GM12878 (cell line): ENCODE measurements at regions not wholly inside any gene's neighbourhood (a gene's known extent, or its start where the extent isn't known, plus 50 kb on each side); places are given as distances from the start of the nearest gene placed in this dataset.

Source experiments
- ATAC-seq: fragments of 200-7000 bp; cut with Tn5 transposase; 3 replicates; pipeline ENCODE4 v1.9.1; 2020; ENCODE audit warnings: mild to moderate bottlenecking, moderate library complexity
- BruUV-seq: library from RNA; stranded (reverse); fragments of 400-500 nt; replicated peaks from 2 replicates; lab custom pipeline; 2021; lab: Mats Ljungman, UMichigan
- CTCF ChIA-PET: fragments of 300-600 bp; sonication (Branson Sonifier 250); formaldehyde crosslinking; extraction: SDS; loops from one replicate; lab custom pipeline; 2021; ENCODE audit warnings: inconsistent platforms; lab: Yijun Ruan, JAX
- POLR2A ChIA-PET: fragments of 350-600 bp; formaldehyde crosslinking; extraction: SDS; loops from one replicate; lab custom pipeline; 2021; ENCODE audit warnings: inconsistent platforms; lab: Charles Lee
- RAD21 ChIA-PET: fragments of 300-600 bp; sonication (Branson Sonifier 250); formaldehyde crosslinking; loops from one replicate; lab custom pipeline; 2023; ENCODE audit warnings: antibody characterized with exemption; ENCODE audit not compliant: unreplicated experiment; lab: Charles Lee
- SMC1A ChIA-PET: fragments of 300-600 bp; sonication (Branson Sonifier 250); formaldehyde crosslinking; loops from one replicate; lab custom pipeline; 2023; ENCODE audit not compliant: unreplicated experiment, uncharacterized antibody; lab: Charles Lee
- DNase-seq: peaks from one replicate; pipeline ENCODE4 v3.0.0-alpha.2; 2011; ENCODE audit warnings: low read depth, low spot score
- FAIRE-seq: peaks from 3 replicates; lab custom pipeline; 2011; peaks lifted over from hg19 to GRCh38; lab: Jason Lieb, UNC
- H2AFZ ChIP-seq: 2 replicates; pipeline ENCODE4 v1.6.0; 2011; ENCODE audit warnings: low read depth, low read length, control low read depth; ENCODE audit not compliant: control insufficient read depth
- H3K27ac ChIP-seq: 2 replicates; pipeline ENCODE4 v1.5.1; 2011; ENCODE audit warnings: control low read depth; ENCODE audit not compliant: control insufficient read depth, insufficient read depth
- H3K27me3 ChIP-seq, 2 experiments: replicated peaks in 1 of 2; 2 replicates each; pipeline versions ENCODE4 v1.6.0 to v1.6.1; 2011; ENCODE audit warnings: low read length in 1 of 2; ENCODE audit not compliant: control insufficient read depth in 2 of 2, insufficient read depth in 2 of 2
- H3K36me3 ChIP-seq, 2 experiments: 2 replicates each; pipeline ENCODE4 v1.5.1; 2011; ENCODE audit warnings: low read length in 1 of 2; ENCODE audit not compliant: control insufficient read depth in 2 of 2, insufficient read depth in 2 of 2
- H3K4me1 ChIP-seq: 2 replicates; pipeline ENCODE4 v1.6.1; 2011; ENCODE audit warnings: mild to moderate bottlenecking, low read length, moderate library complexity, mixed read lengths; ENCODE audit not compliant: control insufficient read depth, insufficient read depth
- H3K4me2 ChIP-seq: 2 replicates; pipeline ENCODE4 v1.6.0; 2011; ENCODE audit warnings: control low read depth; ENCODE audit not compliant: control insufficient read depth, insufficient read depth
- H3K4me3 ChIP-seq: fragments of 200-600 bp; sonication (generic); 2 replicates; pipeline ENCODE4 v1.5.1; 2016
- H3K79me2 ChIP-seq: 2 replicates; pipeline ENCODE4 v1.6.0; 2011; ENCODE audit warnings: low read length; ENCODE audit not compliant: control insufficient read depth, insufficient read depth
- H3K9ac ChIP-seq: 2 replicates; pipeline ENCODE4 v1.8.0; 2011; ENCODE audit warnings: low read length, control low read depth, mixed read lengths; ENCODE audit not compliant: control insufficient read depth, insufficient read depth
- H3K9me3 ChIP-seq: replicated peaks from 3 replicates; pipeline ENCODE4 v1.5.1; 2011; ENCODE audit warnings: mild to moderate bottlenecking, low read length; ENCODE audit not compliant: control insufficient read depth, insufficient read depth
- H4K20me1 ChIP-seq: 2 replicates; pipeline ENCODE4 v1.6.0; 2011; ENCODE audit not compliant: control insufficient read depth, insufficient read depth
- MEF2A ChIP-seq: IDR thresholded peaks from 2 replicates; pipeline ENCODE4 v1.6.1; 2011; ENCODE audit warnings: low read depth, mild to moderate bottlenecking, low read length, moderate library complexity; ENCODE audit not compliant: insufficient read depth
- RCOR1 ChIP-seq: conservative IDR thresholded peaks from 2 replicates; pipeline ENCODE4 v1.6.1; 2012; ENCODE audit warnings: low read depth, low read length, improper control_type of control experiment
- SUPT20H ChIP-seq: IDR thresholded peaks from 2 replicates; pipeline ENCODE4 v1.6.1; 2011; ENCODE audit warnings: low read depth, mild to moderate bottlenecking, low read length, moderate library complexity, borderline replicate concordance; ENCODE audit not compliant: control insufficient read depth
- ZNF274 ChIP-seq: IDR thresholded peaks from one replicate; pipeline ENCODE4 v1.8.0; 2011; ENCODE audit not compliant: insufficient read length, insufficient read depth
- ZSCAN29 ChIP-seq: fragments of 450-650 bp; IDR thresholded peaks from 2 replicates; pipeline ENCODE4 v1.6.1; 2017; ENCODE audit warnings: mild to moderate bottlenecking, moderate library complexity
- WGBS: methylation state at CpG from one replicate; pipeline ENCODE4 v1.1.6; 2016; ENCODE audit warnings: low lambda C conversion rate; ENCODE audit not compliant: insufficient replicate concordance, insufficient coverage; ENCODE audit errors: missing lambda C conversion rate; 5-methylcytosine and 5-hydroxymethylcytosine counted together
- in situ Hi-C: fragments of 300-500 bp; cut with MboI; formaldehyde crosslinking; loops from 9 replicates; pipeline ENCODE4 v1.14.3; 2018; ENCODE audit warnings: mixed read lengths
- intact Hi-C: fragments of 100-400 bp; cut with micrococcal nuclease; formaldehyde crosslinking; loops from one replicate; pipeline ENCODE4 v1.14.2; 2022; ENCODE audit not compliant: unreplicated experiment
- TF ChIP-seq, protein P1 (sequence below): fragments of 150-350 bp; IDR thresholded peaks from 2 replicates; pipeline ENCODE4 v1.6.1; 2014; ENCODE audit warnings: mild to moderate bottlenecking, low read depth, low read length
- TF ChIP-seq, protein P2 (sequence below): IDR thresholded peaks from 2 replicates; pipeline ENCODE4 v1.6.1; 2012; ENCODE audit warnings: mild to moderate bottlenecking, low read depth, low read length
- TF ChIP-seq, protein P3 (sequence below): IDR thresholded peaks from 2 replicates; pipeline ENCODE4 v1.6.1; 2011; ENCODE audit warnings: borderline replicate concordance, low read depth, mild to moderate bottlenecking, moderate library complexity, low read length; ENCODE audit not compliant: insufficient read depth, poor library complexity, severe bottlenecking
- TF ChIP-seq, protein P4 (sequence below): IDR thresholded peaks from 2 replicates; pipeline ENCODE4 v1.6.1; 2011; ENCODE audit warnings: low read depth, mild to moderate bottlenecking, low read length, moderate library complexity, borderline replicate concordance; ENCODE audit errors: extremely low read depth

DNA sequence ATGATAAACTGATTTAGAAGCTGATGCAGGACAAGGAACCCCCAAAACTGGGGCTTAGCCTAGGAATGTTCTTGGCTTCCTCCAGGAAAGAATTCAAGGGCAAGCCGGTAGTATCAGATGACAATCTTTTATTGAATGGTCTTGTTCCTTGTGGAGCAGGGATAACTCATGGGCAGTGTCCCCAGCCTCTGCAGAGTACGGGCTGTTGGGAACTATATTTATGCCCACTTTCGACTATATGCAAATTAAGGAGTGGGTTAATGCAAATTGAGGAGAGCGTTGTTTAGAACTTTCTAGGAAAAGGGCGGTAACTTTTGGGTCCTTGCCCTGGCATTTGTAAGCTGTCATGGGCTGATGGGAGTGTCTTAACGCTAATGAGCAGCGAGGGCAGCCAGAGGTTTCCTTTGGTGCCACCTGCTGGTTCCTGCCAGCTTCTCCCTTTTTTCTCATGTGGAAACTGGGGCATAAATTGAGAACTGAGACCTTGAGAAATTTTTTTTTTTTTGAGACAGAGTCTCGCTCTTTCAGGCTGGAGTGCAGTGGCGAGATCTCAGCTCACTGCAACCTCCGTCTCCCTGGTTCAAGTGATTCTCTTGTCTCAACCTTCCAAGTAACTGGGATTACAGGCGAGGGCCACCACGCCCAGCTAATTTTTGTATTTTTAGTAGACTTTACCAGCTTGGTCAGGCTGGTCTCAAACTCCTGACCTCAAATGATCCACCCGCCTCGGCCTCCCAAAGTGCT lies 79.4 kb upstream of the ABCC4 start (continued):
- TF ChIP-seq, protein P1, sequence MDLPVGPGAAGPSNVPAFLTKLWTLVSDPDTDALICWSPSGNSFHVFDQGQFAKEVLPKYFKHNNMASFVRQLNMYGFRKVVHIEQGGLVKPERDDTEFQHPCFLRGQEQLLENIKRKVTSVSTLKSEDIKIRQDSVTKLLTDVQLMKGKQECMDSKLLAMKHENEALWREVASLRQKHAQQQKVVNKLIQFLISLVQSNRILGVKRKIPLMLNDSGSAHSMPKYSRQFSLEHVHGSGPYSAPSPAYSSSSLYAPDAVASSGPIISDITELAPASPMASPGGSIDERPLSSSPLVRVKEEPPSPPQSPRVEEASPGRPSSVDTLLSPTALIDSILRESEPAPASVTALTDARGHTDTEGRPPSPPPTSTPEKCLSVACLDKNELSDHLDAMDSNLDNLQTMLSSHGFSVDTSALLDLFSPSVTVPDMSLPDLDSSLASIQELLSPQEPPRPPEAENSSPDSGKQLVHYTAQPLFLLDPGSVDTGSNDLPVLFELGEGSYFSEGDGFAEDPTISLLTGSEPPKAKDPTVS, result peak; percentile 76; the same call in 1 of the 2 replicates

DNA sequence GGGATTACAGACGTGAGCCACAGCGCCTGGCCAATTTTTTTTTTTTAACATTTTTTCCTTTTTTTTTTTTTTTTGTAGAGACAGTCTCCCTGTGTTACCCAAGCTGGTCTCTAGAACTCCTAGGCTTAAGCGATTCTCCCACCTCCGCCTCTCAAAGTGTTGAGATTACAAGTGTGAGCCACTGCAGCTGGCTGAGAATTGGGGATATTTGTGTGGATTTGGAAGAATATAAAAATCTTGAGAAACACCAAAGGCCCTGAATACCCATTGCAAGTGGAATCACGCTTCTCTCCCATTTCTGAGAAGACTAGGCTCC lies 79.9 kb upstream of the ABCC4 start:
- no peak for DNase-seq
- RAD21 ChIA-PET, result interaction anchor here (0.7 to 9.8 kb wide), 24 partner anchors 8 to 227 kb away, joined by 3 to 222 read pairs (median 5); partner anchors contain the start of gene ABCC4

More for the DNA sequence above, 79.9 kb upstream of the ABCC4 start:
- H4K20me1 ChIP-seq, result no peaks in the 10 kb centered on the region
- no peak overlapping the region for H3K4me3 ChIP-seq
- no peak overlapping the region for H3K27ac ChIP-seq
- intact Hi-C loops, result loop anchor here (5.0 kb wide), 2 partner anchors 99 to 129 kb away; no protein-coding TSS in a partner anchor
- CTCF ChIA-PET, result interaction anchor here (0.7 to 11.8 kb wide), 42 partner anchors 8 to 707 kb away, joined by 3 to 340 read pairs (median 5); partner anchors contain the start of gene ABCC4
- FAIRE-seq, result no peak
- H3K9ac ChIP-seq, result peak overlapping the region; percentile 21; the same call in 1 of the 2 replicates
- peak overlapping the region; percentile 4; the same call in 1 of the 2 replicates for H2AFZ ChIP-seq
- no peaks in the 10 kb centered on the region; the same call in 2 of the 3 replicates for H3K9me3 ChIP-seq
- POLR2A ChIA-PET, result interaction anchor here (1.1 to 1.3 kb wide), 2 partner anchors 84 to 193 kb away, joined by 3 to 4 read pairs; no protein-coding TSS in a partner anchor
- in situ Hi-C loops, result no loop called here
- SMC1A ChIA-PET, result interaction anchor here (0.6 to 10.3 kb wide), 38 partner anchors 9 to 328 kb away, joined by 3 to 229 read pairs (median 4); partner anchors contain the start of gene ABCC4
- H3K4me1 ChIP-seq, result peaks cover 20% of the 10 kb centered on the region
- BruUV-seq, result no TSS peak
- TF ChIP-seq, protein P2, sequence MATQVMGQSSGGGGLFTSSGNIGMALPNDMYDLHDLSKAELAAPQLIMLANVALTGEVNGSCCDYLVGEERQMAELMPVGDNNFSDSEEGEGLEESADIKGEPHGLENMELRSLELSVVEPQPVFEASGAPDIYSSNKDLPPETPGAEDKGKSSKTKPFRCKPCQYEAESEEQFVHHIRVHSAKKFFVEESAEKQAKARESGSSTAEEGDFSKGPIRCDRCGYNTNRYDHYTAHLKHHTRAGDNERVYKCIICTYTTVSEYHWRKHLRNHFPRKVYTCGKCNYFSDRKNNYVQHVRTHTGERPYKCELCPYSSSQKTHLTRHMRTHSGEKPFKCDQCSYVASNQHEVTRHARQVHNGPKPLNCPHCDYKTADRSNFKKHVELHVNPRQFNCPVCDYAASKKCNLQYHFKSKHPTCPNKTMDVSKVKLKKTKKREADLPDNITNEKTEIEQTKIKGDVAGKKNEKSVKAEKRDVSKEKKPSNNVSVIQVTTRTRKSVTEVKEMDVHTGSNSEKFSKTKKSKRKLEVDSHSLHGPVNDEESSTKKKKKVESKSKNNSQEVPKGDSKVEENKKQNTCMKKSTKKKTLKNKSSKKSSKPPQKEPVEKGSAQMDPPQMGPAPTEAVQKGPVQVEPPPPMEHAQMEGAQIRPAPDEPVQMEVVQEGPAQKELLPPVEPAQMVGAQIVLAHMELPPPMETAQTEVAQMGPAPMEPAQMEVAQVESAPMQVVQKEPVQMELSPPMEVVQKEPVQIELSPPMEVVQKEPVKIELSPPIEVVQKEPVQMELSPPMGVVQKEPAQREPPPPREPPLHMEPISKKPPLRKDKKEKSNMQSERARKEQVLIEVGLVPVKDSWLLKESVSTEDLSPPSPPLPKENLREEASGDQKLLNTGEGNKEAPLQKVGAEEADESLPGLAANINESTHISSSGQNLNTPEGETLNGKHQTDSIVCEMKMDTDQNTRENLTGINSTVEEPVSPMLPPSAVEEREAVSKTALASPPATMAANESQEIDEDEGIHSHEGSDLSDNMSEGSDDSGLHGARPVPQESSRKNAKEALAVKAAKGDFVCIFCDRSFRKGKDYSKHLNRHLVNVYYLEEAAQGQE, result no peak
- TF ChIP-seq ZNF274, result no peak
- no peak for TF ChIP-seq SUPT20H
- TF ChIP-seq, protein P3, sequence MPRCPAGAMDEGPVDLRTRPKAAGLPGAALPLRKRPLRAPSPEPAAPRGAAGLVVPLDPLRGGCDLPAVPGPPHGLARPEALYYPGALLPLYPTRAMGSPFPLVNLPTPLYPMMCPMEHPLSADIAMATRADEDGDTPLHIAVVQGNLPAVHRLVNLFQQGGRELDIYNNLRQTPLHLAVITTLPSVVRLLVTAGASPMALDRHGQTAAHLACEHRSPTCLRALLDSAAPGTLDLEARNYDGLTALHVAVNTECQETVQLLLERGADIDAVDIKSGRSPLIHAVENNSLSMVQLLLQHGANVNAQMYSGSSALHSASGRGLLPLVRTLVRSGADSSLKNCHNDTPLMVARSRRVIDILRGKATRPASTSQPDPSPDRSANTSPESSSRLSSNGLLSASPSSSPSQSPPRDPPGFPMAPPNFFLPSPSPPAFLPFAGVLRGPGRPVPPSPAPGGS, result no peak
- TF ChIP-seq, protein P4, sequence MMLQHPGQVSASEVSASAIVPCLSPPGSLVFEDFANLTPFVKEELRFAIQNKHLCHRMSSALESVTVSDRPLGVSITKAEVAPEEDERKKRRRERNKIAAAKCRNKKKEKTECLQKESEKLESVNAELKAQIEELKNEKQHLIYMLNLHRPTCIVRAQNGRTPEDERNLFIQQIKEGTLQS, result no peak
- TF ChIP-seq, protein P1, result no peak
- TF ChIP-seq RCOR1, result no peak
- no peak for TF ChIP-seq ZSCAN29
- TF ChIP-seq MEF2A, result no peak
- peak overlapping the region; percentile 52 for H3K4me2 ChIP-seq
- H3K79me2 ChIP-seq, result no peaks in the 10 kb centered on the region
- WGBS, result 92% methylated on average over 5 of the region's 5 CpGs
- H3K36me3 ChIP-seq, result no peaks in the 10 kb centered on the region
- ATAC-seq, result no peak
- H3K27me3 ChIP-seq, result no peaks in the 10 kb centered on the region
